ENCODE measurements at regions not wholly inside any gene's neighbourhood (a gene's known extent, or its start where the extent isn't known, plus 50 kb on each side); places are given as distances from the start of the nearest gene placed in this dataset.

DNA sequence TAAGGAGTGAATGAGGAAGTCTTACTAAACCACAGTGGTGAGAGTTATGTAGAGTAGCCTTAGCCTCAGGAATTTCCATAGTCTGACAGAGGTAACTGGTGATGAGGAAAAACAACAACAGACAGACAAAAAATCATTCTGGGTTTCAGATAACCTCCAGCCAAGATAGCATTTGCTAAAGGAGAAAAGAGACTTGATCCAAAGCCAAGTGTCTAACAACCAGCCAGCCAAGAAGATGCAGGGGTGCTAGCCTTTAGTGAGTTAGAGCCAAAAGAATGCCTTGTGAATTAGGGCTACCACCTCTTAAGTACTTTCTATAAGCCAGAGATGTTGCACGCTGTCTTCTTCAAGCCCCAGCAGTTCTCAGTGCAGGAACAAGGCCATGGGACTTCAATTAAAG is 478.0 kb upstream of the CPEB2 start:
- Histone ChIP-seq H2BK15ac (ENCODE audit: low read length) (no peak overlapping the region), H4K91ac (replicated peaks; ENCODE audit: insufficient read length, low read length) (no peak overlapping the region), H2BK120ac (replicated peaks; ENCODE audit: low read depth, low read length) (no peak overlapping the region), H4K8ac (ENCODE audit: extremely low read depth, insufficient read depth, low read length) (no peak overlapping the region), H3K4me1 (replicated peaks in 1 of 4; ENCODE audit: control insufficient read depth in 3 of 4, insufficient read depth in 4 of 4, low read length in 3 of 4) (no peaks in the 10 kb centered on the region), H2BK12ac (ENCODE audit: low read depth, low read length) (no peak overlapping the region), H3K23me2 (ENCODE audit: low read depth, low read length) (no peaks in the 10 kb centered on the region), H3K79me2 (ENCODE audit: control insufficient read depth in 1 of 2, insufficient read depth in 2 of 2, low read length in 2 of 2) (no peaks in the 10 kb centered on the region), H3K14ac (ENCODE audit: insufficient read length) (no peak overlapping the region), H4K5ac (ENCODE audit: insufficient read length, low read depth, low read length) (no peak overlapping the region), H3K9me3 (ENCODE audit: insufficient read depth in 2 of 2, low read depth in 1 of 2, low read length in 1 of 2) (peaks cover 0 to 4% of the 10 kb centered on the region in 2 experiments; a peak in 2 of 4 replicates), H3K27ac (ENCODE audit: low read depth, low read length) (no peak overlapping the region), H3K27me3 (replicated peaks in 1 of 4; ENCODE audit: control insufficient read depth in 3 of 4, extremely low read depth in 1 of 4, insufficient read depth in 3 of 4, low read length in 3 of 4) (peaks cover 0 to 1% (median 0%) of the 10 kb centered on the region in 4 experiments; a peak in 1 of 7 replicates), H3K56ac (replicated peaks; ENCODE audit: insufficient read length, low read depth, low read length) (no peak overlapping the region), H2AFZ (ENCODE audit: low read length) (no peak overlapping the region), H3K79me1 (ENCODE audit: low read depth, low read length) (no peaks in the 10 kb centered on the region), H3K4me3 (ENCODE audit: extremely low read depth in 1 of 4, insufficient read depth in 2 of 4, low read depth in 3 of 4, low read length in 4 of 4) (no peak overlapping the region), H4K20me1 (replicated peaks in 1 of 2; ENCODE audit: control insufficient read depth in 1 of 2, insufficient read depth in 2 of 2, low read length in 2 of 2) (no peaks in the 10 kb centered on the region), H2AK5ac (ENCODE audit: low read depth, low read length) (no peak overlapping the region), H3K18ac (ENCODE audit: extremely low read depth, low read length) (no peak overlapping the region), H3K23ac (ENCODE audit: insufficient read length) (no peak overlapping the region), H2BK5ac (ENCODE audit: low read depth, low read length) (no peak overlapping the region), H3K4ac (replicated peaks; ENCODE audit: insufficient read length, low read depth, low read length) (no peak overlapping the region), H3K9ac (replicated peaks in 1 of 4; ENCODE audit: extremely low read depth in 1 of 4, low read depth in 3 of 4, low read length in 3 of 4) (no peak overlapping the region), H3K4me2 (ENCODE audit: insufficient read depth in 1 of 2, low read depth in 2 of 2, low read length in 2 of 2) (no peak overlapping the region), H3K36me3 (ENCODE audit: control insufficient read depth in 2 of 4, insufficient read depth in 4 of 4, low read length in 3 of 4) (no peaks in the 10 kb centered on the region), H2BK20ac (ENCODE audit: low read length) (no peak overlapping the region)
- no peak for DNase-seq (ENCODE audit: low read depth in 1 of 2, low spot score in 2 of 2)
- ChIA-PET POLR2A (ENCODE audit: partially characterized antibody) (no interaction called here), CTCF (ENCODE audit: partially characterized antibody) (no interaction called here)
- FAIRE-seq: no peak
- WGBS, 2 experiments (ENCODE audit: extremely low coverage in 1 of 2, insufficient coverage in 1 of 2, insufficient read length in 1 of 2, insufficient replicate concordance in 2 of 2, low coverage in 1 of 2, low lambda C conversion rate in 2 of 2, missing lambda C conversion rate in 1 of 2): 100% methylated on average over 1 of the region's 1 CpG; no CpG with 5 or more reads in 1 of the 2 experiments
- TF ChIP-seq SP4 (IDR thresholded peaks at IDR 0.05; ENCODE audit: low read length): no peak
- no peak for TF ChIP-seq KDM5A (IDR thresholded peaks at IDR 0.05; ENCODE audit: low read length)
- no peak for TF ChIP-seq USF2 (IDR thresholded peaks at IDR 0.05; ENCODE audit: low read length)
- TF ChIP-seq, protein P1, sequence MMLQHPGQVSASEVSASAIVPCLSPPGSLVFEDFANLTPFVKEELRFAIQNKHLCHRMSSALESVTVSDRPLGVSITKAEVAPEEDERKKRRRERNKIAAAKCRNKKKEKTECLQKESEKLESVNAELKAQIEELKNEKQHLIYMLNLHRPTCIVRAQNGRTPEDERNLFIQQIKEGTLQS (IDR thresholded peaks at IDR 0.05; ENCODE audit: insufficient read depth, low read depth, low read length): no peak
- no peak for TF ChIP-seq CTCF (IDR thresholded peaks at IDR 0.05; ENCODE audit: control extremely low read depth in 1 of 3, insufficient read depth in 1 of 3, low read depth in 1 of 3, low read length in 3 of 3)
- TF ChIP-seq POU5F1 (IDR thresholded peaks at IDR 0.05; ENCODE audit: low read depth, low read length): no peak
- no peak for TF ChIP-seq YY1 (IDR thresholded peaks at IDR 0.05; ENCODE audit: low read depth, low read length)
- no peak for TF ChIP-seq HDAC6 (IDR thresholded peaks at IDR 0.05; ENCODE audit: low read depth, low read length)
- TF ChIP-seq BRCA1 (IDR thresholded peaks at IDR 0.05; ENCODE audit: low read depth, low read length): no peak
- TF ChIP-seq ZNF274 (IDR thresholded peaks at IDR 0.05; ENCODE audit: borderline replicate concordance, extremely low read depth, low read length): no peak
- TF ChIP-seq SP2 (IDR thresholded peaks at IDR 0.05; ENCODE audit: low read length): no peak

All from H1 (cell line).